ENCODE measurements at regions not wholly inside any gene's neighbourhood (a gene's known extent, or its start where the extent isn't known, plus 50 kb on each side); places are given as distances from the start of the nearest gene placed in this dataset.

GRCh38 chr12:92032101-92032500, 113.5 kb downstream of the BTG1 start:
- no peak for DNase-seq (ENCODE audit: low spot score)

GRCh38 chr12:92030618-92031017, 115.0 kb downstream of the BTG1 start:
- peak; percentile 84 for DNase-seq (ENCODE audit: low spot score)

- no peak for DNase-seq (ENCODE audit: low spot score)
These were observed 115.6 kb downstream of the BTG1 start for GRCh38 chr12:92029902-92030586.

GRCh38 chr12:92029136-92029535, 116.5 kb downstream of the BTG1 start:
- DNase-seq (ENCODE audit: low spot score): no peak

- no peak for DNase-seq (ENCODE audit: low spot score)
These were observed 117.3 kb downstream of the BTG1 start for GRCh38 chr12:92028441-92028709.

- DNase-seq (ENCODE audit: low spot score): no peak
These were observed 117.8 kb downstream of the BTG1 start for GRCh38 chr12:92027701-92028440.

GRCh38 chr12:92027243-92027642, 118.4 kb downstream of the BTG1 start:
- no peak for DNase-seq (ENCODE audit: low spot score)

- DNase-seq (ENCODE audit: low spot score): no peak
These were observed 120.0 kb downstream of the BTG1 start for GRCh38 chr12:92025462-92026207.

GRCh38 chr12:92022093-92022492, 123.6 kb downstream of the BTG1 start:
- no peak for DNase-seq (ENCODE audit: low spot score)

- DNase-seq (ENCODE audit: low spot score): no peak
These were observed 124.0 kb downstream of the BTG1 start for GRCh38 chr12:92021666-92022035.

- no peak for DNase-seq (ENCODE audit: low spot score)
These were observed 124.5 kb downstream of the BTG1 start for GRCh38 chr12:92020983-92021665.

GRCh38 chr12:92019491-92020277, 126.0 kb downstream of the BTG1 start:
- DNase-seq (ENCODE audit: low spot score): no peak

- DNase-seq (ENCODE audit: low spot score): no peak
These were observed 133.0 kb downstream of the BTG1 start for GRCh38 chr12:92012691-92013090.

GRCh38 chr12:92010853-92011701, 134.6 kb downstream of the BTG1 start:
- no peak for DNase-seq (ENCODE audit: low spot score)

GRCh38 chr12:92010368-92010767, 135.3 kb downstream of the BTG1 start:
- DNase-seq (ENCODE audit: low spot score): no peak

- no peak for DNase-seq (ENCODE audit: low spot score)
These were observed 137.3 kb downstream of the BTG1 start for GRCh38 chr12:92008345-92008744.

- DNase-seq (ENCODE audit: low spot score): no peak
These were observed 137.9 kb downstream of the BTG1 start for GRCh38 chr12:92007787-92008186.

- DNase-seq (ENCODE audit: low spot score): no peak
These were observed 141.9 kb downstream of the BTG1 start for GRCh38 chr12:92003701-92004100.

GRCh38 chr12:92002673-92003382, 142.8 kb downstream of the BTG1 start:
- no peak for DNase-seq (ENCODE audit: low spot score)

- no peak for DNase-seq (ENCODE audit: low spot score)
These were observed 143.4 kb downstream of the BTG1 start for GRCh38 chr12:92002195-92002649.
